Sigmoid colon (tissue), 4 donors: ENCODE measurements at regions not wholly inside any gene's neighbourhood (a gene's known extent, or its start where the extent isn't known, plus 50 kb on each side); places are given as distances from the start of the nearest gene placed in this dataset.

Experiments
- CTCF ChIP-seq, 4 experiments: fragments of 450-650 bp in 3 of 4; fragments of 200-600 bp in 1 of 4; IDR thresholded peaks; one replicate each; pipeline ENCODE4 v1.5.1; 2016 to 2019; ENCODE audit warnings: antibody characterized with exemption in 4 of 4, mild to moderate bottlenecking in 3 of 4, moderate library complexity in 2 of 4
- POLR2A ChIP-seq, 2 donors: fragments of 450-650 bp; IDR thresholded peaks; one replicate each; pipeline ENCODE4 v1.6.1; 2016; ENCODE audit warnings: antibody characterized with exemption in 2 of 2, mild to moderate bottlenecking in 2 of 2, moderate library complexity in 2 of 2
- POLR2AphosphoS5 ChIP-seq, 4 donors: sonication (generic); formaldehyde crosslinking; IDR thresholded peaks; one replicate each; pipeline ENCODE4 v1.6.1; 2017; ENCODE audit warnings: antibody characterized with exemption in 4 of 4

GRCh38 chr18:60966876-60967275 lies 366.4 kb upstream of the CDH20 start:
- TF ChIP-seq CTCF (IDR thresholded peaks at IDR 0.05) (no peak), POLR2AphosphoS5 (IDR thresholded peaks at IDR 0.05) (no peak), POLR2A (IDR thresholded peaks at IDR 0.05) (no peak)
